ENCODE measurements at regions not wholly inside any gene's neighbourhood (a gene's known extent, or its start where the extent isn't known, plus 50 kb on each side); places are given as distances from the start of the nearest gene placed in this dataset.

- POLR2A ChIA-PET = no interaction called here
- TF ChIP-seq SMAD4 (CRISPR knock-in tag; IDR thresholded peaks at IDR 0.05) = no peak
- no peak for TF ChIP-seq CTCF (IDR thresholded peaks at IDR 0.05)
- TF ChIP-seq ZNF219 (CRISPR knock-in tag; IDR thresholded peaks at IDR 0.05; ENCODE audit: borderline replicate concordance) = no peak
- TF ChIP-seq NR2C2 (CRISPR knock-in tag; IDR thresholded peaks at IDR 0.05) = no peak
- no peak for TF ChIP-seq KAT7 (CRISPR knock-in tag; IDR thresholded peaks at IDR 0.05; ENCODE audit: borderline replicate concordance)
- no peak for TF ChIP-seq AR (CRISPR knock-in tag; IDR thresholded peaks at IDR 0.05)
- TF ChIP-seq TEAD4 (CRISPR knock-in tag; IDR thresholded peaks at IDR 0.05) = no peak
- no peak for TF ChIP-seq STAT6 (CRISPR knock-in tag; conservative IDR thresholded peaks at IDR 0.05; ENCODE audit: low read depth)
- no peak for TF ChIP-seq ELF4 (CRISPR knock-in tag; IDR thresholded peaks at IDR 0.05; ENCODE audit: low read depth)
- TF ChIP-seq ZNF138 (CRISPR knock-in tag; conservative IDR thresholded peaks at IDR 0.05) = no peak
- TF ChIP-seq E2F4 (CRISPR knock-in tag; IDR thresholded peaks at IDR 0.05; ENCODE audit: borderline replicate concordance, low read depth) = no peak
- no peak for TF ChIP-seq ZNF425 (CRISPR knock-in tag; conservative IDR thresholded peaks at IDR 0.05)
- TF ChIP-seq TP53 (CRISPR knock-in tag; IDR thresholded peaks at IDR 0.05) = no peak
- no peak for TF ChIP-seq AFF4 (CRISPR knock-in tag; IDR thresholded peaks at IDR 0.05; ENCODE audit: borderline replicate concordance)
- no peak for TF ChIP-seq FOXJ3 (CRISPR knock-in tag; IDR thresholded peaks at IDR 0.05; ENCODE audit: borderline replicate concordance)
- no peak for TF ChIP-seq ZNF532 (CRISPR knock-in tag; IDR thresholded peaks at IDR 0.05; ENCODE audit: borderline replicate concordance)
- no peak for TF ChIP-seq ETV6 (CRISPR knock-in tag; IDR thresholded peaks at IDR 0.05)
- TF ChIP-seq PRRX2 (CRISPR knock-in tag; IDR thresholded peaks at IDR 0.05) = no peak
Observed at GRCh38 chr4:175444512-175444911, 367.6 kb downstream of the GPM6A start.

More at GRCh38 chr4:175444512-175444911, 367.6 kb downstream of the GPM6A start:
- CTCF ChIA-PET = no interaction called here
- H3K4me1 Mint-ChIP-seq = peaks cover 20% of the 10 kb centered on the region
- no peaks in the 10 kb centered on the region for H3K36me3 Mint-ChIP-seq
- H3K9me3 Mint-ChIP-seq = peaks cover 3% of the 10 kb centered on the region; the same call in 1 of the 2 replicates
- no peak overlapping the region for H3K27ac Mint-ChIP-seq
- H3K27me3 Mint-ChIP-seq (ENCODE audit: low read depth) = peaks cover 4% of the 10 kb centered on the region; the same call in 1 of the 2 replicates
- DNase-seq (ENCODE audit: low spot score) = no peak
- no peak for ATAC-seq
- no peak overlapping the region for H3K4me3 Mint-ChIP-seq

Measured in WTC11 (cell line).